ENCODE measurements at regions not wholly inside any gene's neighbourhood (a gene's known extent, or its start where the extent isn't known, plus 50 kb on each side); places are given as distances from the start of the nearest gene placed in this dataset.

GRCh38 chr7:32262315-32262714 is 192.1 kb upstream of the PDE1C start:
- no peak for DNase-seq (ENCODE audit: low read depth)
- no peak for TF ChIP-seq CTCF (IDR thresholded peaks at IDR 0.05; ENCODE audit: insufficient read depth, low read length)
- H3K4me3 ChIP-seq (ENCODE audit: low read depth, low read length) = no peak overlapping the region

- H3K4me3 ChIP-seq (ENCODE audit: low read depth, low read length) = no peak overlapping the region
- DNase-seq (ENCODE audit: low read depth) = no peak
- no peak for TF ChIP-seq CTCF (IDR thresholded peaks at IDR 0.05; ENCODE audit: insufficient read depth, low read length)
Observed at GRCh38 chr7:32259931-32260596, 189.9 kb upstream of the PDE1C start.

GRCh38 chr7:32258265-32258664 is 188.1 kb upstream of the PDE1C start:
- TF ChIP-seq CTCF (IDR thresholded peaks at IDR 0.05; ENCODE audit: insufficient read depth, low read length) = no peak
- DNase-seq (ENCODE audit: low read depth) = no peak
- no peak overlapping the region for H3K4me3 ChIP-seq (ENCODE audit: low read depth, low read length)

GRCh38 chr7:32257621-32258020 is 187.4 kb upstream of the PDE1C start:
- TF ChIP-seq CTCF (IDR thresholded peaks at IDR 0.05; ENCODE audit: insufficient read depth, low read length) = no peak

GRCh38 chr7:32256811-32257210 is 186.6 kb upstream of the PDE1C start:
- H3K4me3 ChIP-seq (ENCODE audit: low read depth, low read length) = no peak overlapping the region
- DNase-seq (ENCODE audit: low read depth) = no peak
- no peak for TF ChIP-seq CTCF (IDR thresholded peaks at IDR 0.05; ENCODE audit: insufficient read depth, low read length)

More at GRCh38 chr7:32257621-32258020, 187.4 kb upstream of the PDE1C start:
- no peak overlapping the region for H3K4me3 ChIP-seq (ENCODE audit: low read depth, low read length)
- no peak for DNase-seq (ENCODE audit: low read depth)

- DNase-seq (ENCODE audit: low read depth) = no peak
- H3K4me3 ChIP-seq (ENCODE audit: low read depth, low read length) = no peak overlapping the region
- no peak for TF ChIP-seq CTCF (IDR thresholded peaks at IDR 0.05; ENCODE audit: insufficient read depth, low read length)
Observed at GRCh38 chr7:32256376-32256775, 186.2 kb upstream of the PDE1C start.

GRCh38 chr7:32255036-32255435 is 184.8 kb upstream of the PDE1C start:
- no peak for TF ChIP-seq CTCF (IDR thresholded peaks at IDR 0.05; ENCODE audit: insufficient read depth, low read length)
- no peak for DNase-seq (ENCODE audit: low read depth)
- no peak overlapping the region for H3K4me3 ChIP-seq (ENCODE audit: low read depth, low read length)

Data from fibroblast of the aortic adventitia (primary cell).